GM23248 (cell line): ENCODE measurements at regions not wholly inside any gene's neighbourhood (a gene's known extent, or its start where the extent isn't known, plus 50 kb on each side); places are given as distances from the start of the nearest gene placed in this dataset.

Experiments used
- EZH2 ChIP-seq: fragments of 200-600 bp; sonication (generic); IDR thresholded peaks from 2 replicates; pipeline ENCODE4 v1.6.1; 2018; ENCODE audit warnings: antibody characterized with exemption, mild to moderate bottlenecking; ENCODE audit not compliant: insufficient read depth, poor library complexity, severe bottlenecking
- EZH2phosphoT487 ChIP-seq: fragments of 200-600 bp; sonication (generic); IDR thresholded peaks from 2 replicates; pipeline ENCODE4 v1.6.1; 2018; ENCODE audit warnings: antibody characterized with exemption, moderate library complexity, mild to moderate bottlenecking, low read depth; ENCODE audit not compliant: insufficient read depth

- no peak for TF ChIP-seq EZH2phosphoT487
- TF ChIP-seq EZH2 = no peak
Measured at GRCh38 chr16:63422715-63423114, 1386.5 kb upstream of the CDH8 start.
